Stomach (tissue), 4 donors: ENCODE measurements at regions not wholly inside any gene's neighbourhood (a gene's known extent, or its start where the extent isn't known, plus 50 kb on each side); places are given as distances from the start of the nearest gene placed in this dataset.

Experiments used
- CTCF ChIP-seq, 7 experiments: fragments of 450-650 bp in 4 of 7; fragments of 200-600 bp in 3 of 7; sonication (generic) in 3 of 7; IDR thresholded peaks; one replicate each; pipeline ENCODE4 v1.5.1; 2016 to 2019; ENCODE audit warnings: antibody characterized with exemption in 7 of 7, control low read depth in 2 of 7, mild to moderate bottlenecking in 1 of 7
- POLR2A ChIP-seq, 4 donors: fragments of 450-650 bp; IDR thresholded peaks; one replicate each; pipeline ENCODE4 v1.6.1; 2016; ENCODE audit warnings: antibody characterized with exemption in 4 of 4, control low read depth in 2 of 4, mild to moderate bottlenecking in 1 of 4, moderate library complexity in 1 of 4
- POLR2AphosphoS5 ChIP-seq, 3 donors: sonication (generic); formaldehyde crosslinking; IDR thresholded peaks; one replicate each; pipeline ENCODE4 v1.6.1; 2016; ENCODE audit warnings: antibody characterized with exemption in 3 of 3

GRCh38 chr5:17058438-17058837, 122.3 kb upstream of the MYO10 start:
- TF ChIP-seq CTCF (IDR thresholded peaks at IDR 0.05): no peak
- no peak for TF ChIP-seq POLR2A (IDR thresholded peaks at IDR 0.05)
- no peak for TF ChIP-seq POLR2AphosphoS5 (IDR thresholded peaks at IDR 0.05)
